GM19467 (cell line): ENCODE measurements at regions not wholly inside any gene's neighbourhood (a gene's known extent, or its start where the extent isn't known, plus 50 kb on each side); places are given as distances from the start of the nearest gene placed in this dataset.
"Not testable (repeated sequence)": the region's sequence is repeated elsewhere in the genome, so short reads cannot be mapped to it uniquely, and the experiment has no call there.

Experiments used
- ATAC-seq: cut with Tn5 transposase; IDR thresholded peaks from one replicate; pipeline ENCODE4 v1.9.1; 2021; ENCODE audit warnings: mild to moderate bottlenecking, moderate library complexity; ENCODE audit not compliant: unreplicated experiment

DNA sequence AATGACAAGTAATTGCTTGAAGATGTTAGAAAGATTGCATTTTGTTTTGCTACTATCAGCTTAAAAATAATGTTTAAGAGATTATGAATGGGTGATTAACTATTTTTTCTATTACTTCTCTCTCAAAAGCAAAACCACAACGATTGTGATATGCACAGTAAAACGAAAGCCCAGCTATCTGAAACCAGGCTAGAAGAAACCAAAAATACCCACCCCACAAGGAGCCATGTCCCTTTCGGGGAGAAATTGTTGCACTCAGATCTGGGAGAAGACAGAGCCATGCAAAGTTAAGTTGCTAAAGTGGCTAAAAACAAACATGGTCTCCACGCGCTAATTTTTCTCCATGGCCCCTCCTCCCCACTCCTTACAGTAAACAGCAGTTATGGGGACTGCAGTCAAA lies 173.6 kb downstream of the RPS24 start:
- ATAC-seq = no peak

DNA sequence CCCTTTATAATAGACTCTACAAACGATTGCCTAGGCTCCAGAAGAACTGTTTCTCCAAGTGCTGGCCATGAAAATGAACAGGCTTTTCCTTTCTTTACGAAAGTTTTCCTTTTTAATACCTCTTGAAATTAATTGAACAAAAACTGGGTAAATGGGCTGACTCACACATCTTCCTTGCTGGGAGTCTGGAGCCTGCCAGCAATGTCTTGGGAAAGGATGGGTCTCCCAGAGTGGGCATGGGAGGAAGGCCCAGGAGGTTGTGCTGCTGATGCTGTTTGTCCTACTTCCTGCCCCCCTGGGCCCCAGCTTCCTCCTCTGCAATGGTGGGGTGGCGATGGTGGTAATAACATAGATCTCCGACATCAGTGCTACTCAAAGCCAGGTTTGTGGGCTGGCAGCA lies 174.1 kb downstream of the RPS24 start:
- no peak for ATAC-seq

DNA sequence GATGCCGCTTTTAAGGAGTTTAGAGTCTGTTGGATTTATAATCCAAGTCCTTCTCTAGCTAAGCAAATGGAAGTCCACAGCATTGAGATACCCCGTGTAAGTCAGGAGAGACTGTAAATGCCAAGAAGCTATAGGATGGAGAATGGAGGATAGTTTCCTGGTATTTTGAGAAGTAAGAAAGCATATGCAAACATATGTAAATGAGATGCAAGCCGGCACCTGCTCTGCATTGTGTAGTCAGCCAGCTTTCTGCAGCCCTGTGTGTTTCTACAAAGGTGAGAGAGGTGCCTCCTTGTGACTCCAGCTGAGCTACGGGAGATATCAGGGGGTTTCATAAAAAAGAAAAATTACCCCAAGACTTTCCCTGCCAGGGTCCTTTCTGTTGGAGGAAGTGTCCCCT lies 176.3 kb downstream of the RPS24 start:
- ATAC-seq = no peak

DNA sequence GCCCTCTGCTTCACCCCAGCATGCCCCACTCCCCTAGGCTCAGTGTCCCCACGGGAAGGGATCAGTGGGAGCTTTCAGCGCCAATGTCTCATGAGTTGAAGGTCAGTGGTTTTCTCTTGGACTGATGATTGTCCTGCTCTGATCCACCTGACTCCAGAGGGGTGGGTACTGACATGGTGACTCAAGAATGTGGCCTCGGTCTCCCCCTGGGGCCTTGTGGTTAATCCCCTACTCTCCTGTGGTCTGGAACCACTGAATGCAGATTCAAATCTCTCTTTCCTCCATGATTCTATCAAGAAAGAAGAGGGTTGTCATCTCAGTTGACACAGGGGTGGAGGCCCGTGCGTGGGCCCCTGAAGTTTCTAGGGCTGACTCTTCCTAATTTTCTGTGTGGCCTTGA lies 176.9 kb downstream of the RPS24 start:
- ATAC-seq = no peak

DNA sequence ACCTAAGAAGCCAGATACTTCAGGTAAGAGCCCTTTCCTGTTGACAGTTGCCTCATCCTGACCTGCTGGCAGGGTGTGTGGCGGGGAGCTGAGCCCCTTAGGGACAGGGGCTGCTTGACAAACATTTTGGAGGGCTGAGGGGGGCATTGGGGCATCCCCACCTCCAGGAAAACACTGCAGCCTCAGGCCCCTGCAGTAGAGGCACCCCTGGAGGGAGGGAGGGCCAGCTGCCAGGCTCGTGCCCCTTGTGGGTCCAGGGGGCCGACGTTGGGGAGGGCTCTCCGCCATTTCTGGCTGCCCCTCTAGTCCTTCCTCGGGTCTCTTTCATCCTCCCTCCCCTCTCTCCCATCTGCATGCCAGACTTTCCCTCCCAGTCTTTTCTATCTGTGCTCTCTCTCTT lies 177.3 kb downstream of the RPS24 start:
- ATAC-seq = no peak

DNA sequence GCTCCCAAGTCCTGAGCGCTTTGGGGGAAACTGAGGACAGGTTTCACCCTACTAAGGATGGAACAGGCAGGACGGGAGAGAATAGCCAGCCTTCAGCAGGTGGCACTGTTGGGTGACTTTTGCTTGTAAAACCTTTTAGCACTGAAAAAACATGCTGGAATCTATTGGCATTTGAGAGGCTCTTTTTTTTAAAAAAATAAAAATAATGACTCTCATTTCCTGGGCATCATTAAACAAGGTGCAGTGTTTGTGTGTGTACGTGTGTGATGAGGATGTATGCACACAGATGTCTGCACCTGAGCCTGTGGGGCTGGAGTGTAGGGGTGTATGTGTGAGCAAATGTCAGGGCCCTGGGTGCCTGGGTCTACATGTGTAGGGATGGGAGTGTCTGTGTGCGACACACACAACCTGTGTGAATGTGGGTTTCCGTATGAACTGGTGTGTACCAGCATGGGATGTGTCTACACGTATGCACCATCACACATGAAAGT lies 177.9 kb downstream of the RPS24 start:
- ATAC-seq = no peak

DNA sequence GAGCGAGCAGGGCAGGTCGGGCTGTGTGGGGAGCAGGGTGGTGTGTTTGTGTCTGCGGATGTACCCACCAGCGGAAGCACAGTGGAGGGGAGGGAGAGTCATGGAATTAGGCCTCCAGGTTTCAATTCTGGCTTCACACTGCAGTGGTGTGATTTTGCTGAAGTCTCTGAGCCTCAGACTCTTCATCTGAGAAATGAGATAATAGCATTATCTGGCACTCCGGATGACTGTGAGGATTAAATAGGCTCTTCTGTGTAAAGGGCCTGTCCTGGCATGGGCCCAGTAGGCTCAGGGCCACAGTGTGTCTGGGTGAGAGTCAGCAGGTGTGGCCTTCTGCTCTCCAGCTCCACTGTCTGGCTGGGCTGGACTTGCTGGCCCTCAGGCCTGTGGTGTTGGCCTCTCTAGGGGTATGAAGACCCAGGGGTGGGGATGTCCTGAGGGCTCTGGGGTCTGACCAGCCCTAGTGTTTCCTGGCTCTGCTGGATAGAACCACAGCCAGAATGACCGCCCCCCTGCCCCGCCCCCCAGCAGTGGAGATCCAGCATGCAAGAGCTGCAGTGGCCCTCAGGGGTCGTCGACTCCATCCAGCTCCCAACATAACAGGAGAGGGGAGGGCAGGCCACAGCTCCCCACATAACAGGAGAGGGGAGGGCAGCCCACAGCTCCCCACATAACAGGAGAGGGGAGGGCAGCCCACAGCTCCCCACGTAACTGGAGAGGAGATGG lies 178.6 kb downstream of the RPS24 start:
- no peak for ATAC-seq

DNA sequence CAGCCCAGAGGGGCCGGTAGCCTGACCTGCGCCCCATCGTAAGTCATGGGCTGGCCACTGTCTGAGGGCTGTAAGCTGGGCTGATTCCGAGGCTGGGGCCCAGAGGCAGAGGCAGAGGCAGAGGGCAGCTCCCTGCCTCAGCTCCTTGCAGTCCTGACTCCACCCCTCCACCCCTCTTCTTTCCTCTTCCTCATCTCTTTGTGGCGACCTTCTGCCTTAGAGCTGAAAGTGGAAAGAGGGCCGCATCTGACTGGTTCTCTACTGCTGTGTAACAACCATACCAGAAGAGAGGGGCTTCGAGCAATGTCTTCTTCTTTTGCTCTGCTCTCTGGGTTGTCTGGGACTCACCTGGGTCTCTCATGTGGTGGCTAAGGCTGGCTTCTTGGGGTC lies 179.1 kb downstream of the RPS24 start:
- ATAC-seq = no peak

DNA sequence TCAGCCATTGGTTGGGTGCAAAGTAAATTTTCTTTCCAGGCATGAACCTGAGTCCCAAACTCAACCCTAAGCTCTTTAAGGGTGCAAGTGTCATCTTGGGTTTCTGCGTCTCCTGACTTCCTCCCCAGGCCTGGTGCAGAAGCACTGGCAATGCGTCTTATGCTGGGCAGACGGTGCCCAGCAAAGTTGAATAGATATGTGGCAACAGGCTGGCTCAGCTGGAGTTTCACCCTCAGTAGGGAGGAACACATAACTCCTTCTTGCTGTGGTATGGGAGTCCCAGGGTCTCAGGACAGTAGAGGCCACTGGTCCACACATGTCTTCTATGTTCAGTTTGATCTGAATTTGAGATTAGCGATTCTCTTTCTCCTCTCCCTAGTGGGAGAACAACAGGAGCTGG lies 181.3 kb downstream of the RPS24 start:
- no peak for ATAC-seq

DNA sequence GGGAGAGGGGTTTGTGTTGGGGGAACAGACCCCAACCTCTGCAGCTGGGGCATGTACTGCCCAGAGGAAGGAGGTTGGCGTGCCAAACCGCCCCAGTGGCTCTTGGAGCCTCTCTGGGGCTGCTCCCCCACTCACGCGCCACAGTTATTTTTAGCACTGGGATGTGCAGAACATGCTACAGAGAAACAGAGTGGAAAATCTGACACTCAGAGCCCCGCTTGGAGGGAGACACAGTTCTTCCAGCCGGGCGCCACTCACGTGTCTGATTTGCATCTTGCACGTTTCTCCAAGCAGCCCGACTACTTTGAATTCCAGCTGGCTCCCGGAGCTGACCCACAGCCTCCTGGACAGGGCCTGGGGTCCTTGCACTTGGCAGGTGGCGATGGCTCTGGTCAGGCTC lies 182.0 kb downstream of the RPS24 start:
- no peak for ATAC-seq

DNA sequence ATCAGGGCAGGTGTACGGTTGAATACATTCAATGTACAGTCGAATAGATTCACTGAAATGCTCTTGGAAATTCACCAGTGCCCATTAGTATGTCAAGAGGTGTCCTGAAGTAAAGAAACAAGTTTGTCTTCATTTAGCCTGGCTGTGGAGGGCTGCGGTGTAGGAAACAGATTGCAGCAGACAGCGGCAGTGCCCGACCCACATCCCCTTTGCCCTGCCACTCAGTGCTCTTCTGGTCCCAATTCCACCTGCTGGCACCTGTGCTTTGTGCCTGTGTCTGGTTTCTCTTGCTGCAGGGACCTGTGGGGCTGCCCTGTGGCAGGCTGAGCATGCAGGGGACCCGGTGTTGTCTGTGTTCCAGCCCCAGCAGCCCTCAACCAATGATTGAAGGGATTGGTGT lies 183.7 kb downstream of the RPS24 start:
- no peak for ATAC-seq

DNA sequence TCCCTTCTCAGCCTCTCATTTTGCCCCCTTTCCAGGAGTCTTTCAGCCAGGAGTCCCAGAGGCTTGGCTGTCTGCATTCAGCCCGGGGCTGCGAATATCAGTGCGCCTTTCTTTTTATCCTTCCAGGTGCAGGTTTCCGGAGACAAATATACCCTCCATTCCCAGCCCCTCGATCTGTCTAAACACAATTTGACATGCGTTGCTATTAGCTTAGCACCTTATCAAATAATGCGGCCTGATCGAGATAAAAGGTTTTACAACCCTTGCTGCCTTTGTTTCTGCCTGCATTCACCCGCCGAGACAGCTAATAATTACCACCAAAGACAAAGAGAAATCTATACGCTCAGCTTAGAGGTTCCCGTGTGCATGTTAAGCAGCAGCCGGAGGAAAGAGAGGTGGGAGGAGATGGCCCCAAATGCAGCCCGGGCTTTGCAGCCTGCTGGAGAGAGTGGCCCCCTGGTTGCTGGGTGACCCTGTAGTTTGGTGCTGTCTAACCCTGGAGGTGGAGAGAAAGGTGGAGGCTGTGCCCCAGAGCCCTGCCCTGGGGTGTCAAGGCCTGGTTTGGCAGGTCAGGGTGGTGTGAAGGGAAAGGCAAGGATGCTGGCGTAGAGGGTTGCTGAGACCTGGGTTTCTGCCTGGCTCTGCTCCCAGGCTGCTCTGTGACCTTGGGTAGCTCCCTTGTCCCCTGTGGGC lies 185.3 kb downstream of the RPS24 start:
- ATAC-seq = no peak

DNA sequence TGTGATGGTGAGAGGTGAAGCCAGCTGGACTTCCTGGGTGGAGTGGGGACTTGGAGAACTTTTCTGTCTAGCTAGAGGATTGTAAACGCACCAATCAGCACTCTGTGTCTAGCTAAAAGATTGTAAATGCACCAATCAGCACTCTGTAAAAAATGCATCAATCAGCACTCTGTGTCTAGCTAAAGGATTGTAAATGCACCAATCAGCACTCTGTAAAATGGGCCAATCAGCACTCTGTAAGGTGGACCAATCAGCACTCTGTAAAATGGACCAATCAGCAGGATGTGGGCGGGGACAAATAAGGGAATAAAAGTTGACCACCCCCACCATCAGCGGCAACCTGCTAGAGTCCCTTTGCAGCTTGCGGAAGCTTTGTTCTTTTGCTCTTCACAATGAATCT lies 185.9 kb downstream of the RPS24 start:
- ATAC-seq = not testable (repeated sequence)

DNA sequence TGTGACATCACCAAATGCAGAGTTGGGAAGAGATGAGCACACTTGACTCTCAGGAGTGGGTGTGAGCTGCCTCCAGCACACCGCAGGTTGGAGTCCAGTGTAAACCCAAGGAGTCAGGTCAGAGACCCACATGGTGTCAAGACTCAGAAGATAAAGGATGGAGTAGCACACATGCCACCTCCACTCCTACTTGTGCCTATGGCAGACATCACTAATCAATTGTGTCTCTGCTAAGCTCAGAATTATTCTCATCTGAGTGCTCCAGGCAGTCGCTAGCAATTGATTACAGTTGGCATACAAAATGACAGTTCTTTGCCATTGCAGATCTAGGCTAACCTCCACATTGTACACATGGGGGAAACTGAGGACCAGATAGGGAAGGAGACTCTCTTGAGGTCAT lies 187.1 kb downstream of the RPS24 start:
- no peak for ATAC-seq

DNA sequence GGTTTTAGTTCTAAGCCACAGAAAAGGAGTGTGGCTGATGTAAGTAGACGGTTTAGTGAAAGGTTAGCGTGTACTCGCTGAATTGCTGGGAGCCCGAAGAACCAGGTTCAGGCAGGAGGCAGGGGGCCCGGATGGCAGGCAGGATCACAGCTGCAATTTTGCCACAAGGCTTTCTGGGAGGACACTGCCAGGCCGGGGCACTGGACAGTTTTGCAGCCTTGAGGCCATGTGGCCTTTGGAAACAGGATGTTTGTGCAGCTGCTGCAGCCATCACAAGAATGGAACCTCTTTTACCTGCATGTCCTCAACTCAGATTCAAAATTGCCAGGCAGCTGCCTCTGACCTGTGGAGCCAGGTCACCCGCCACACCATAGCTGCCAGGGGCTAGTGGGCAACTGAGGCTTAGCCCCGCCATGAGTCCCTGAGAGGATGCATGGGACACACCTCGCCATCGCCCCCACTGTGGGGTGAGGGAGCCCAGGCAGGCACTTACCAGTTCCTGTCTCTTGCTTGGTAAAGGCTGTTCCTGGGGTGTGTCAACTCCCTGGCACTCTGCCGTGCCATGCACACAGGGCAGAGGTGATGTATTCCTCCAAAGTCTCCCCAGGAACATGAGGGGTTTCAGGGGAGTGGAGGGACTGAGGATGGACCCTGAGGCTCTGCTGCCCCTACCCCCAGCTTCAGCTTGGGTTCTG lies 188.6 kb downstream of the RPS24 start:
- no peak for ATAC-seq

DNA sequence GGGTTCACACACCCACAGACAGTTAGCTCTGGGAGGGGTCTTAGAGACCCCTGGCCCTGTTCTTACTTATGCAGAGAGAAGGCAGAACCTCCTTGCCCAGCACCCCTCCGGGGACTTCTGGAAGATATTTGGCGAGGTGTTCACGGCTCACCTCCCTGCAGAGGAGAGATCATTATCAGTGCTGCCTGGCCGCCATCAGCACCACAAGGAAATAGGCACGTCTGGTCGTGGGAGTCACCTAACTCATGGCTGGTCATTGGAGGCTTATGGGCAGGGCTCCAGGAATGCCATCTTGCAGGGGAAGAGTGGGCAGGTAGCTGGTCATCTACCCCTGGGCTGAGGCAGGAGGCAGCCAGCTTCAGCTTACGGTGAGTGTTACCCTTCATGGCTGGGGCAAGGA lies 189.4 kb downstream of the RPS24 start:
- no peak for ATAC-seq

DNA sequence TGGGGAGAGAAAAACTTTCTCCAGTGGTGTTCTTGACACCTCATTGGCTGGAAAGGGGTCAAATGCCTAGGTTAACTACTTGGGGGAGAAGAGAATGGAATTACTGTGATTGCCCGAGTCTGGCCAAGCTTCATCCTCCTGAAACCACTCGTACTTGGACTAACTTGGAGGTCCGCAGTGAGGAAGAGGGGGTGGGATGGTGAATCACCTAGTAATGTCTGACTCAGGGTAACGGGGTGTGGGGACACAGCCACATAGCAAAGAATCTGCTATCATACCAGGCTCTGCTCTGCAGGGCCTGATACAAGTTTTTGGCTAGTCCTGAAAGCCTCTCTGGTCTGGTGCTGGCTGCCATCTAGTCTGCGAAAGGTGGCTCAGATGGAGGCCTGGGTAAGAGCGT lies 190.9 kb downstream of the RPS24 start:
- no peak for ATAC-seq

DNA sequence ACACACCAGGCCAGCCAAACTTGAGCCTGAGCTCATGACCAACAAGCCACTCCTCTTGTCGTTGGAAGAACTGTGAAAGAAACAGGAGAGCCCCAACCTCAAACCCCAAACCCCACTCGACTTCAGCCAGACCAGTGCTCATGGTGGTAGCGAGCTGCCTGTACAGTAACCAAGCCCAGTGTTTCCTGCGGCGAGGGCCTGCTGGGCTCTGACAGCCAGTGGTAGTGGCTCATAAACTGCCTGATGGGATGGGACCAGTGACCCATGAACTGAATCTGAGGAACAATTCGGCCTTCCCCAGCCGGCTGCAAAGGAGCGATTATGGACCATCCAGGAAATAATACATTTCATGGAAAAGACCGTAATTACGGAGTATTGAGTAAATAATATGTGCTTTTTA lies 191.9 kb downstream of the RPS24 start:
- no peak for ATAC-seq

DNA sequence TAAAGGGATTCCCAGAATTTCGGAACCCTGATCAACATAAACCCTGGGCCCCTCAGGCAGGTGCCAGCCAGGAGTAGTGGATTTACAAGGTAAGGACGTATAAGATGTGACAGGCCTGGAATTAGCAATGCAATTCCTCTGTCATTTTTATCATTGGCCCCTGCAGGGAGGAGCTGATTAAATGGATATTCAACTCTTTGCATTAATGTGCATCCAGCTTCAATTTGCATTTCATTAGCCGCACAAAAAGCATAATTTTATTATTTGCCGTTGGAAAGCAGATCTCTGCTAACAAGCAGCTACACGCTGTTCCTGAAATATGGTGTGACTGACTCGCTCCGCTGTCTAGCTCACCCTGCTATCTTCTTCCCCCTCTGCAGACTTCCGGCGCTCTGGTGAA lies 195.8 kb downstream of the RPS24 start:
- ATAC-seq = no peak

DNA sequence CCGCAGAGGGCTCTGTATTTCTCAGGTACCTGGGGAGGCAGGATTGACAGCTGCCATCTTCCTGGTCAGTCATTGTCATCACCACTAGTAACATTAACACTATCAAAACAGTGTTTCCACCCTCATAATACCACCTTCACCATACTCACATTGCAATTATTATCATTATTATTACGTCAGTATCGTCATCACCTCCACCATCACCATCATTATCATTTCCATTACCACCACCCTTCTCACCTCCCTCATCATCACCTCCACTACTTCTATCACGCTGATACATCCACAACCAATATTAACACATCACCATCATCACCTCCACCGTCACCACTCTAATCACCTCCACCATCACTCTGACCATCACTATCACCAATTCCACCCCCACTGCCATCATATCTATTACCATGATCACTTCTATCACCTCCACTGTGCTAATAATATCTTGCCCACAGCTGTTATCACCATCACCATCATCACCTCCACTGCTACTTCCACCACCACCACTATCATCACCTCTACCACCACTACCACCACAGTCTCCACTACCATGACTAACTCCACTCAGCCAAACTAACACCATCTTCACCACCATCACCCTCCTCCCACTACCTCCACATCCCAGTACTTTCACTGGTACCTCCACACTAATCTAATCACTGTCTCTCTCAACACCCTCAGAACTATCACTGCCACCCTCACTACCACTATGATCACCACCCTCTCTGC lies 196.4 kb downstream of the RPS24 start:
- no peak for ATAC-seq

DNA sequence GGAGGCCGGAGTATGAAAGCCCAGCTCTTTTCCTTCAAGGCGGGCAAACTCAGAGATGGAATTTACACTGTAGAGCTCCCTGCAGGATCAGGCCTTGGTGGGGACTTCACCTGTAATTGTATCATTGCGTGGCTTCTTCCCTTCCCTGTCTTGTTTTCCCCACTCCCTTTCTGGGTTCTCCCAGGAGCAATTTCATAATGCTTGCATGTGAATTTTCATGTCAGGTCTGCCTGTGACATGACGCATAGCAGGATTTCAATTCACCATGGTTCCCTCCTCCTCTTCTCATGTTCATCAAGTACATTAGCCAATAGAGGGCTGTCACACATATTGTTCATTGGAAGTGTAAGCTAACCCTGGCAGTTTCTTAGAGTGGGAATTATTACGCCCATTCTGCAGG lies 197.7 kb downstream of the RPS24 start:
- no peak for ATAC-seq
